Esophagus muscularis mucosa (tissue), 4 donors: ENCODE measurements at regions not wholly inside any gene's neighbourhood (a gene's known extent, or its start where the extent isn't known, plus 50 kb on each side); places are given as distances from the start of the nearest gene placed in this dataset.

Source experiments
- DNase-seq: peaks from one replicate; pipeline ENCODE4 v3.0.0-alpha.2; 2017; ENCODE audit errors: extremely low spot score
- H3K27ac ChIP-seq, 4 donors: fragments of 200-600 bp; sonication (generic); replicated peaks in 1 of 4; 1 replicate in 3 of 4; 2 replicates in 1 of 4; pipeline ENCODE4 v1.5.1; 2016 to 2019; ENCODE audit warnings: mild to moderate bottlenecking in 1 of 4
- H3K27me3 ChIP-seq, 4 donors: fragments of 200-600 bp; sonication (generic); one replicate each; pipeline versions ENCODE4 v1.5.1 to v1.6.0; 2016 to 2019
- H3K36me3 ChIP-seq, 4 donors: fragments of 200-600 bp; sonication (generic); one replicate each; pipeline ENCODE4 v1.5.1; 2016 to 2019
- H3K4me1 ChIP-seq, 4 donors: fragments of 200-600 bp; sonication (generic); one replicate each; pipeline ENCODE4 v1.5.1; 2016 to 2019
- H3K4me3 ChIP-seq, 4 donors: fragments of 200-600 bp; sonication (generic); 1 replicate in 2 of 4; 2 replicates in 2 of 4; pipeline ENCODE4 v1.5.1; 2016 to 2019; ENCODE audit warnings: mild to moderate bottlenecking in 4 of 4, moderate library complexity in 1 of 4
- H3K9me3 ChIP-seq, 4 donors: fragments of 200-600 bp; sonication (generic); 1 replicate in 3 of 4; 2 replicates in 1 of 4; pipeline ENCODE4 v1.5.1; 2016 to 2019
- CTCF ChIP-seq, 3 experiments: fragments of 200-600 bp in 2 of 3; fragments of 450-650 bp in 1 of 3; sonication (generic) in 2 of 3; IDR thresholded peaks; one replicate each; pipeline ENCODE4 v1.5.1; 2017 to 2019; ENCODE audit warnings: antibody characterized with exemption in 3 of 3, mild to moderate bottlenecking in 2 of 3, moderate library complexity in 1 of 3
- EP300 ChIP-seq: sonication (generic); formaldehyde crosslinking; IDR thresholded peaks from one replicate; pipeline ENCODE4 v1.6.1; 2017; ENCODE audit warnings: antibody characterized with exemption
- POLR2A ChIP-seq: fragments of 450-650 bp; IDR thresholded peaks from one replicate; pipeline ENCODE4 v1.6.1; 2017; ENCODE audit warnings: antibody characterized with exemption, moderate library complexity, mild to moderate bottlenecking, low read depth
- POLR2AphosphoS5 ChIP-seq, 2 donors: sonication (generic); formaldehyde crosslinking; IDR thresholded peaks; one replicate each; pipeline ENCODE4 v1.6.1; 2017; ENCODE audit warnings: antibody characterized with exemption in 2 of 2
- WGBS: methylation state at CpG from one replicate; pipeline ENCODE4 v1.1.5; 2018; 5-methylcytosine and 5-hydroxymethylcytosine counted together
- intact Hi-C: fragments of 100-400 bp; cut with DNase I; formaldehyde crosslinking; loops from one replicate; pipeline ENCODE4 v1.15.1; 2023

- TF ChIP-seq POLR2A (no peak), EP300 (no peak), POLR2AphosphoS5 (IDR thresholded peaks at IDR 0.05) (no peak), CTCF (IDR thresholded peaks at IDR 0.05) (no peak)
- WGBS = 96% methylated on average over 1 of the region's 1 CpG
Observed at GRCh38 chr1:221488550-221488949, 253.3 kb downstream of the DUSP10 start.

GRCh38 chr1:221494670-221495069 is 247.2 kb downstream of the DUSP10 start:
- Histone ChIP-seq H3K9me3 (no peaks in the 10 kb centered on the region), H3K27ac (no peak overlapping the region), H3K4me1 (peaks cover 0 to 5% (median 0%) of the 10 kb centered on the region in 4 donors), H3K27me3 (no peaks in the 10 kb centered on the region), H3K36me3 (no peaks in the 10 kb centered on the region), H3K4me3 (no peak overlapping the region)
- intact Hi-C loops = no loop called here
- no peak for DNase-seq
- TF ChIP-seq POLR2AphosphoS5 (IDR thresholded peaks at IDR 0.05) (no peak), POLR2A (no peak), EP300 (no peak), CTCF (IDR thresholded peaks at IDR 0.05) (no peak)
- WGBS = 30% methylated on average over 2 of the region's 2 CpGs

More at GRCh38 chr1:221488550-221488949, 253.3 kb downstream of the DUSP10 start:
- intact Hi-C loops = loop anchor here (10.0 kb wide), 1 partner anchor 536 kb away; no protein-coding TSS in a partner anchor
- Histone ChIP-seq H3K27ac (no peak overlapping the region), H3K4me3 (no peak overlapping the region), H3K9me3 (no peaks in the 10 kb centered on the region), H3K27me3 (no peaks in the 10 kb centered on the region), H3K4me1 (peaks cover 0 to 4% (median 0%) of the 10 kb centered on the region in 4 donors), H3K36me3 (no peaks in the 10 kb centered on the region)
- no peak for DNase-seq

GRCh38 chr1:221497046-221497445 is 244.8 kb downstream of the DUSP10 start:
- H3K4me1 ChIP-seq = peaks cover 0 to 5% (median 0%) of the 10 kb centered on the region in 4 donors
- H3K36me3 ChIP-seq = no peaks in the 10 kb centered on the region
- H3K9me3 ChIP-seq = no peaks in the 10 kb centered on the region
- intact Hi-C loops = no loop called here
- no peaks in the 10 kb centered on the region for H3K27me3 ChIP-seq
- WGBS = 71% methylated on average over 3 of the region's 3 CpGs
- no peak overlapping the region for H3K27ac ChIP-seq
- H3K4me3 ChIP-seq = no peak overlapping the region
- TF ChIP-seq POLR2A (no peak), EP300 (no peak), POLR2AphosphoS5 (IDR thresholded peaks at IDR 0.05) (no peak), CTCF (IDR thresholded peaks at IDR 0.05) (no peak)
- no peak for DNase-seq

GRCh38 chr1:221503268-221503667 is 238.6 kb downstream of the DUSP10 start:
- TF ChIP-seq POLR2AphosphoS5 (IDR thresholded peaks at IDR 0.05) (no peak), CTCF (IDR thresholded peaks at IDR 0.05) (no peak), EP300 (no peak), POLR2A (no peak)
- no peak for DNase-seq
- intact Hi-C loops = no loop called here
- WGBS = 87% methylated on average over 4 of the region's 4 CpGs
- no peak overlapping the region for H3K4me3 ChIP-seq
- H3K27me3 ChIP-seq = no peaks in the 10 kb centered on the region
- H3K36me3 ChIP-seq = no peaks in the 10 kb centered on the region
- peaks cover 0 to 9% (median 6%) of the 10 kb centered on the region in 4 donors for H3K9me3 ChIP-seq
- H3K4me1 ChIP-seq = no peaks in the 10 kb centered on the region
- no peak overlapping the region for H3K27ac ChIP-seq
